ENCODE measurements at regions not wholly inside any gene's neighbourhood (a gene's known extent, or its start where the extent isn't known, plus 50 kb on each side); places are given as distances from the start of the nearest gene placed in this dataset.

- TF ChIP-seq CTCF (IDR thresholded peaks at IDR 0.05) (no peak), E2F6 (IDR thresholded peaks at IDR 0.05; ENCODE audit: borderline replicate concordance, low read depth) (no peak), MAFK (IDR thresholded peaks at IDR 0.05; ENCODE audit: partially characterized antibody) (no peak), HDAC2 (IDR thresholded peaks at IDR 0.05) (no peak), ZSCAN20 (CRISPR knock-in tag; IDR thresholded peaks at IDR 0.05) (no peak), KDM1A (IDR thresholded peaks at IDR 0.05; ENCODE audit: low read depth) (no peak), CHD4 (IDR thresholded peaks at IDR 0.05; ENCODE audit: borderline replicate concordance) (no peak), POLR2A (IDR thresholded peaks at IDR 0.05; ENCODE audit: low read length) (no peak), BHLHE40 (IDR thresholded peaks at IDR 0.05; ENCODE audit: low read depth, low read length) (no peak), REST (IDR thresholded peaks at IDR 0.05) (no peak)
These were observed 65.1 kb upstream of the RASD2 start for GRCh38 chr22:35475545-35475944.
